ENCODE measurements at regions not wholly inside any gene's neighbourhood (a gene's known extent, or its start where the extent isn't known, plus 50 kb on each side); places are given as distances from the start of the nearest gene placed in this dataset.

DNA sequence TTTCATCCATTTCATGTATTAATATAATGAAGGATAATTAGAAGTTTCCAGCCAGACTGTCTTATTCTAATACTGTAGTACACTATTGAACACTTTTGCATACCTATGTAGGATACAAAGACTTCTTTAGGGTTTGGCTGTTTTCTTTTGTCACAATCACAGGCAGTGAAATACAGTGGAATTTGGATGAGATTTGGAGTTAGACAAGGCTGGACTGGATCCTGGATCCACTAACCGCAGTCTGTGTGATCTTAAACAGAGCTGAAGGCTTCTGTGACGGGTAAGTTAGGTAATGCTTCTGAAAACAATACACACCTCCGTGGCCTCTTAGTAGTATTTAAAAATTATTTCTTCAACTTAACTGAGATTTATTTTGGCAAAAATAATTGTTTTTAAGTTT, 1128.6 kb upstream of the CDH2 start:
- H3K27ac ChIP-seq = no peak overlapping the region
- TF ChIP-seq ZFX (IDR thresholded peaks at IDR 0.05; ENCODE audit: borderline replicate concordance) = no peak
- TF ChIP-seq, protein P1, sequence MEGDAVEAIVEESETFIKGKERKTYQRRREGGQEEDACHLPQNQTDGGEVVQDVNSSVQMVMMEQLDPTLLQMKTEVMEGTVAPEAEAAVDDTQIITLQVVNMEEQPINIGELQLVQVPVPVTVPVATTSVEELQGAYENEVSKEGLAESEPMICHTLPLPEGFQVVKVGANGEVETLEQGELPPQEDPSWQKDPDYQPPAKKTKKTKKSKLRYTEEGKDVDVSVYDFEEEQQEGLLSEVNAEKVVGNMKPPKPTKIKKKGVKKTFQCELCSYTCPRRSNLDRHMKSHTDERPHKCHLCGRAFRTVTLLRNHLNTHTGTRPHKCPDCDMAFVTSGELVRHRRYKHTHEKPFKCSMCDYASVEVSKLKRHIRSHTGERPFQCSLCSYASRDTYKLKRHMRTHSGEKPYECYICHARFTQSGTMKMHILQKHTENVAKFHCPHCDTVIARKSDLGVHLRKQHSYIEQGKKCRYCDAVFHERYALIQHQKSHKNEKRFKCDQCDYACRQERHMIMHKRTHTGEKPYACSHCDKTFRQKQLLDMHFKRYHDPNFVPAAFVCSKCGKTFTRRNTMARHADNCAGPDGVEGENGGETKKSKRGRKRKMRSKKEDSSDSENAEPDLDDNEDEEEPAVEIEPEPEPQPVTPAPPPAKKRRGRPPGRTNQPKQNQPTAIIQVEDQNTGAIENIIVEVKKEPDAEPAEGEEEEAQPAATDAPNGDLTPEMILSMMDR (IDR thresholded peaks at IDR 0.05) = no peak

- H3K27ac ChIP-seq = no peak overlapping the region
- TF ChIP-seq, protein P1 (IDR thresholded peaks at IDR 0.05) = no peak
- no peak for TF ChIP-seq ZFX (IDR thresholded peaks at IDR 0.05; ENCODE audit: borderline replicate concordance)
Measured at GRCh38 chr18:29301048-29301447, 1124.1 kb upstream of the CDH2 start.

GRCh38 chr18:29285471-29285870, 1108.5 kb upstream of the CDH2 start:
- no peak overlapping the region for H3K27ac ChIP-seq
- TF ChIP-seq, protein P1 (IDR thresholded peaks at IDR 0.05) = no peak
- TF ChIP-seq ZFX (IDR thresholded peaks at IDR 0.05; ENCODE audit: borderline replicate concordance) = no peak

DNA sequence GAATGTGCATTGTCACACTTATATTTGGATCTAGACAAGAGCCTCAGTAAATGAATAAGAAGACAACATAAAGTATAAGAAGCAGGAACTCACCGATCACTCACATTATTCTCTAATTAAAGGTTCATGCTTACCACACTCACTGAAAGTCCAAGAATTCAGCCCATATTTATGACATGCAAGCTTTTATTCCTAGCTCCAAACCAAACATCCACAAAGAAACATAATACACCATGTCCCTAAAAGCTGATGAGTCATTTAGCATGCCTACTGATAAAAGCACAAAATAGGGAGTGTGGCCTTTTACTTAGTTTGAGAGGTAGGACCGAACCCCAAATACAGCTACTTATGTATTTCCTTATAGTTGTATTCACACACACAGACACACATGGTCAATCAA, 1094.6 kb upstream of the CDH2 start:
- no peak overlapping the region for H3K27ac ChIP-seq
- TF ChIP-seq, protein P1 (IDR thresholded peaks at IDR 0.05) = no peak
- no peak for TF ChIP-seq ZFX (IDR thresholded peaks at IDR 0.05; ENCODE audit: borderline replicate concordance)

GRCh38 chr18:29259838-29260237, 1082.9 kb upstream of the CDH2 start:
- no peak overlapping the region for H3K27ac ChIP-seq
- TF ChIP-seq, protein P1 (IDR thresholded peaks at IDR 0.05) = no peak
- TF ChIP-seq ZFX (IDR thresholded peaks at IDR 0.05; ENCODE audit: borderline replicate concordance) = no peak

GRCh38 chr18:29254123-29254522, 1077.2 kb upstream of the CDH2 start:
- TF ChIP-seq, protein P1 (IDR thresholded peaks at IDR 0.05) = no peak
- no peak for TF ChIP-seq ZFX (IDR thresholded peaks at IDR 0.05; ENCODE audit: borderline replicate concordance)
- no peak overlapping the region for H3K27ac ChIP-seq

DNA sequence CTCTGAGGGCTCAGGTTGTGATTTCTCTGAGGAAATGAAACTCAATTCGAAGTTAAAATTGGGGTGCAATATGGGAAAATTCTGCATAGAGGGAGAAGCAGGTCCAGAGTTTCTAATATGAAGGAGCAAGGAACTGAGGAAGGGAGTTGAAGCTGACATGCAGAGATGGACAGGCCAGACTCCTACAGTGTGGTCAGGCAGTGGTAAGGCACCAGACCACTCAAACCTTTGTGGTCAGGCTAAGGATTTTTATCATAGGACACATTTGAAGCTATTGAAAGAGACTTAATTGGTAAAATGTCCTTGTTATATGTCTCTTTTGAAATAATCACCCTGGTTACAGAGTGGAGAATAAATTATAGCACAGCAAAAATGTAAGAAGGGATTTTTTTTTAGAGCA, 1074.8 kb upstream of the CDH2 start:
- no peak overlapping the region for H3K27ac ChIP-seq
- TF ChIP-seq, protein P1 (IDR thresholded peaks at IDR 0.05) = no peak
- TF ChIP-seq ZFX (IDR thresholded peaks at IDR 0.05; ENCODE audit: borderline replicate concordance) = no peak
